IMR-90 (cell line): ENCODE measurements at regions not wholly inside any gene's neighbourhood (a gene's known extent, or its start where the extent isn't known, plus 50 kb on each side); places are given as distances from the start of the nearest gene placed in this dataset.

Source experiments
- POLR2A ChIP-seq: IDR thresholded peaks from 2 replicates; pipeline ENCODE4 v1.6.1; 2012; ENCODE audit warnings: mild to moderate bottlenecking, low read depth, low read length
- TF ChIP-seq, protein P1 (sequence below): conservative IDR thresholded peaks from 2 replicates; pipeline ENCODE4 v1.5.1; 2012; ENCODE audit warnings: mild to moderate bottlenecking, low read depth, low read length, improper control_type of control experiment

DNA sequence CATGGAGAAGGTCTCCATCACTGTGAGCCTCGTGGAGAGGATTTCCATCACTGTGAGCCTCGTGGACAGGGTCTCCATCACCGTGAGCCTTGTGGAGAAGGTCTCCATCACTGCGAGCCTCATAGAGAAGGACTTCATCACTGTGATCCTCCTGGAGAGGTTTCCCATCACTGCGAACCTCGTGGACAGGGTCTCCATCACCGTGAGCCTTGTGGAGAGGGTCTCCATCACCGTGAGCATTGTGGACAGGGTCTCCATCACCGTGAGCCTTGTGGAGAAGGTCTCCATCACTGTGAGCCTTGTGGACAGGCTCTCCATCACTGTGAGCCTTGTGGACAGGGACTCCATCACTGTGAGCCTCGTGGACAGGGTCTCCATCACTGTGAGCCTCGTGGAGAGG lies 140.4 kb downstream of the ERMARD start:
- TF ChIP-seq POLR2A: no peak
- TF ChIP-seq, protein P1, sequence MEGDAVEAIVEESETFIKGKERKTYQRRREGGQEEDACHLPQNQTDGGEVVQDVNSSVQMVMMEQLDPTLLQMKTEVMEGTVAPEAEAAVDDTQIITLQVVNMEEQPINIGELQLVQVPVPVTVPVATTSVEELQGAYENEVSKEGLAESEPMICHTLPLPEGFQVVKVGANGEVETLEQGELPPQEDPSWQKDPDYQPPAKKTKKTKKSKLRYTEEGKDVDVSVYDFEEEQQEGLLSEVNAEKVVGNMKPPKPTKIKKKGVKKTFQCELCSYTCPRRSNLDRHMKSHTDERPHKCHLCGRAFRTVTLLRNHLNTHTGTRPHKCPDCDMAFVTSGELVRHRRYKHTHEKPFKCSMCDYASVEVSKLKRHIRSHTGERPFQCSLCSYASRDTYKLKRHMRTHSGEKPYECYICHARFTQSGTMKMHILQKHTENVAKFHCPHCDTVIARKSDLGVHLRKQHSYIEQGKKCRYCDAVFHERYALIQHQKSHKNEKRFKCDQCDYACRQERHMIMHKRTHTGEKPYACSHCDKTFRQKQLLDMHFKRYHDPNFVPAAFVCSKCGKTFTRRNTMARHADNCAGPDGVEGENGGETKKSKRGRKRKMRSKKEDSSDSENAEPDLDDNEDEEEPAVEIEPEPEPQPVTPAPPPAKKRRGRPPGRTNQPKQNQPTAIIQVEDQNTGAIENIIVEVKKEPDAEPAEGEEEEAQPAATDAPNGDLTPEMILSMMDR: no peak
